Upper lobe of left lung (tissue), 6 donors: ENCODE measurements at regions not wholly inside any gene's neighbourhood (a gene's known extent, or its start where the extent isn't known, plus 50 kb on each side); places are given as distances from the start of the nearest gene placed in this dataset.
A peak's percentile ranks its signal among the peaks of the same experiment; 100 is the strongest.

ENCODE experiments used
- ATAC-seq, 2 donors: fragments of 200-7000 bp; cut with Tn5 transposase; one replicate each; pipeline ENCODE4 v1.9.1; 2022; ENCODE audit warnings: mild to moderate bottlenecking in 2 of 2, moderate library complexity in 2 of 2; ENCODE audit not compliant: low FRiP score in 2 of 2
- DNase-seq, 2 donors: peaks; one replicate each; pipeline ENCODE4 v3.0.0-alpha.2; 2019 to 2020
- H3K27ac ChIP-seq, 4 donors: fragments of 200-600 bp; sonication (generic); one replicate each; pipeline ENCODE4 v1.5.1; 2016 to 2019
- H3K27me3 ChIP-seq, 4 donors: fragments of 200-600 bp; sonication (generic); one replicate each; pipeline ENCODE4 v1.5.1; 2017 to 2019
- H3K36me3 ChIP-seq, 4 donors: fragments of 200-600 bp; sonication (generic); one replicate each; pipeline ENCODE4 v1.5.1; 2016 to 2019
- H3K4me1 ChIP-seq, 4 donors: fragments of 200-600 bp; sonication (generic); one replicate each; pipeline ENCODE4 v1.5.1; 2018 to 2019
- H3K4me3 ChIP-seq, 4 donors: fragments of 200-600 bp; sonication (generic); one replicate each; pipeline ENCODE4 v1.5.1; 2017 to 2019; ENCODE audit warnings: mild to moderate bottlenecking in 2 of 4, moderate library complexity in 1 of 4
- H3K9me3 ChIP-seq, 4 donors: fragments of 200-600 bp; sonication (generic); one replicate each; pipeline ENCODE4 v1.5.1; 2018 to 2019
- CTCF ChIP-seq, 6 experiments: fragments of 450-650 bp in 4 of 6; fragments of 200-600 bp in 2 of 6; sonication (generic) in 2 of 6; IDR thresholded peaks; one replicate each; pipeline ENCODE4 v1.5.1; 2016 to 2019; ENCODE audit warnings: antibody characterized with exemption in 6 of 6
- EP300 ChIP-seq, 4 donors: sonication (generic); formaldehyde crosslinking; IDR thresholded peaks; one replicate each; pipeline ENCODE4 v1.5.1; 2017; ENCODE audit warnings: antibody characterized with exemption in 4 of 4, control low read depth in 2 of 4
- POLR2A ChIP-seq, 4 donors: fragments of 450-650 bp; IDR thresholded peaks; one replicate each; pipeline ENCODE4 v1.5.1; 2016 to 2017; ENCODE audit warnings: antibody characterized with exemption in 4 of 4, mild to moderate bottlenecking in 2 of 4
- POLR2AphosphoS5 ChIP-seq, 2 donors: sonication (generic); formaldehyde crosslinking; IDR thresholded peaks; one replicate each; pipeline ENCODE4 v1.5.1; 2017; ENCODE audit warnings: antibody characterized with exemption in 2 of 2
- WGBS, 2 donors: methylation state at CpG; one replicate each; pipeline ENCODE4 v1.1.5; 2017 to 2018; 5-methylcytosine and 5-hydroxymethylcytosine counted together
- donor health status: DM: no; HTN: no; CAD: no; lungs with moderate emphysema.
- donor health status: DM: no; HTN: yes; CAD: no; lungs with severe emphysema.

DNA sequence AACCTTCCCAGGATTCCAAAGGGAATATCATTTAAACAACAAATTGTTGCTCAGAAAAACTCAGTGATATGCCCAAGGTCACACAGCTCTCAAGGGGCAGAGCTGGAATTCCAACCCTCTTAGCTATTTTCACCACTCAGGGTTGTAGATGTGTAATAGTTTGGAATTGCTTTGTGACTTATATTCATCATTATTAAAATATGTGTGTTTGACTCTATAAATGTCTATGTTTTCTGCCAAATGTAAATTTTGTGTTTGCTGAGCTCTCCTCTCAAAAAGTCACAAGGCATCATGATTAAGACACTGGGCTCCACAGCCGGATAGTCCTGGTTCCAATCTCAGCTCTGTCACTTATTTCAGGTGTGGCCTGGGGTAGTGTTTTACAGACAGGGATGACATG, 407.3 kb downstream of the TMEM135 start:
- Histone ChIP-seq H3K27me3 (no peaks in the 10 kb centered on the region), H3K4me1 (peaks cover 0 to 4% (median 0%) of the 10 kb centered on the region in 4 donors), H3K27ac (no peak overlapping the region), H3K9me3 (no peaks in the 10 kb centered on the region), H3K4me3 (no peak overlapping the region), H3K36me3 (no peaks in the 10 kb centered on the region)
- DNase-seq (no peak), ATAC-seq (peak in 1 of 2 donors; percentile 74)
- WGBS, 2 donors, result 76 to 79% methylated on average over 1 of the region's 1 CpG
- TF ChIP-seq POLR2A (IDR thresholded peaks at IDR 0.05) (no peak), CTCF (IDR thresholded peaks at IDR 0.05) (no peak), POLR2AphosphoS5 (IDR thresholded peaks at IDR 0.05) (no peak), EP300 (IDR thresholded peaks at IDR 0.05) (no peak)

DNA sequence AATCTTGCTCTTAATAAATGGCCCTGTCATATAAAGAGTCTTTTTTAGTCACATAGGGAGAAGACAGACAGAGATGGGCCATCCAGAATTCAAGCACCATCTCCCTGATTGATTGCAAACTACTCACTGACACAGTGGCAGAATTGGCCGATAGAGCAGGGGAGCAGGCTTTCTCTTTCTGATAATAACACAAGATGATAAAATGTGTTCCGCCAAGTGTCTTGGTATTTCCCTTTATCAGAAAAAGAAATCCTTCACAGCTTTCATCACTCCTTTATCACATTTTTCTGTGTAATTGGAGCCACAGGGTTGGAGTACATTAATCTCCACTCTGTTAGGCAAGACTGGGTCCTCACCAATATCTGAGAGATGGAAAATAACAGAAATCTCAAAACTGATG, 406.0 kb downstream of the TMEM135 start:
- Histone ChIP-seq H3K27ac (no peak overlapping the region), H3K36me3 (no peaks in the 10 kb centered on the region), H3K4me3 (no peak overlapping the region), H3K27me3 (no peaks in the 10 kb centered on the region), H3K4me1 (peaks cover 0 to 4% (median 0%) of the 10 kb centered on the region in 4 donors), H3K9me3 (no peaks in the 10 kb centered on the region)
- no peak for ATAC-seq
- no peak for DNase-seq
- TF ChIP-seq CTCF (IDR thresholded peaks at IDR 0.05), result no peak
- TF ChIP-seq POLR2A (IDR thresholded peaks at IDR 0.05), result no peak
- no peak for TF ChIP-seq POLR2AphosphoS5 (IDR thresholded peaks at IDR 0.05)
- TF ChIP-seq EP300 (IDR thresholded peaks at IDR 0.05), result no peak
- 44 to 61% methylated on average over 2 of the region's 2 CpGs for WGBS, 2 donors

- H3K27ac ChIP-seq, result no peak overlapping the region
Observed at GRCh38 chr11:87440076-87440770, 402.5 kb downstream of the TMEM135 start.

DNA sequence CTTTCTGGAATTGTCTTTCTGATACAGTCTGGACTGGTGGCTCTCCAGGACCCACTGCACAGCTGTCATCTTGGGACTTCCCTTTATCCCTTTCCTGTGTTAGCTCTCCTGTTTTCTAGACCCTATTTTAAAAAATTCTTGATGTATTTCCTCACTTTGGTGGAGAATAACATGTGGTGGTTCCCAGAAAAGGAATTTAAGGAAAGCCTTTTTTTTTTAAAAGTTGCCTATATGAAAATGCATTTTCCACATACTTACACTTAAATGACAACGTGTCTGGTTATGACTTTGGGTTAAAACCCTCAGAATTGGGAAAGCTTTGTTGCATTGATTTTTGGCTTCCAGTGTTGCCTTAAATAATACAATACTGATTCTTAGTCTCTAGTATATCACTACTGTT, 400.7 kb downstream of the TMEM135 start:
- peaks cover 0 to 4% (median 0%) of the 10 kb centered on the region in 4 donors for H3K4me1 ChIP-seq
- no peak overlapping the region for H3K27ac ChIP-seq
- H3K36me3 ChIP-seq, result no peaks in the 10 kb centered on the region
- no peaks in the 10 kb centered on the region for H3K9me3 ChIP-seq
- H3K27me3 ChIP-seq, result no peaks in the 10 kb centered on the region
- TF ChIP-seq POLR2A (IDR thresholded peaks at IDR 0.05), result no peak
- no peak for TF ChIP-seq EP300 (IDR thresholded peaks at IDR 0.05)
- TF ChIP-seq POLR2AphosphoS5 (IDR thresholded peaks at IDR 0.05), result no peak
- no peak for TF ChIP-seq CTCF (IDR thresholded peaks at IDR 0.05)
- DNase-seq (no peak), ATAC-seq (no peak)
- H3K4me3 ChIP-seq, result no peak overlapping the region
- WGBS, 2 donors, result 73 to 77% methylated on average over 1 of the region's 1 CpG

More at GRCh38 chr11:87440076-87440770, 402.5 kb downstream of the TMEM135 start:
- Histone ChIP-seq H3K4me1 (peaks cover 0 to 4% (median 0%) of the 10 kb centered on the region in 4 donors), H3K9me3 (no peaks in the 10 kb centered on the region), H3K4me3 (no peak overlapping the region), H3K36me3 (no peaks in the 10 kb centered on the region), H3K27me3 (no peaks in the 10 kb centered on the region)
- 65 to 73% methylated on average over 3 of the region's 3 CpGs for WGBS, 2 donors
- ATAC-seq (no peak), DNase-seq (no peak)
- TF ChIP-seq CTCF (IDR thresholded peaks at IDR 0.05), result no peak
- TF ChIP-seq POLR2AphosphoS5 (IDR thresholded peaks at IDR 0.05), result no peak
- TF ChIP-seq POLR2A (IDR thresholded peaks at IDR 0.05), result no peak
- TF ChIP-seq EP300 (IDR thresholded peaks at IDR 0.05), result no peak

DNA sequence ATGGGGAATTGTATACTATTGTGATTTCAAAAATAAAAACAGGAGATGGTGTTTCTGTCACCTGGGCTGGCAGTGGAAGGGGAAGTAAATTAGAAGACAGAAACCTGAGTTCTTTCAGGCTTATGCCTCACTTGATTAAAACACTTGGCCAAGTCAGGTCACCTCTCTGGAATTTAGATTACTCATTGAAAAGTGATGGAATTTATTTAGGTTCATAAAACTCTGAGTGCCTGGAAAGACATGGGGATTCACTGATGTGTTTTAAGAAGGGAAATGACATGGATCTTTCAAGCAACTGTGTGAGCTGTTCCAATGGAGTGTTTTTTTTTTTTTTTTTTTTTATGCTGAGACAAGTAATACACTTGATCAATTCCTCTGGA, 400.1 kb downstream of the TMEM135 start:
- Histone ChIP-seq H3K27me3 (no peaks in the 10 kb centered on the region), H3K36me3 (no peaks in the 10 kb centered on the region), H3K4me3 (no peak overlapping the region), H3K27ac (no peak overlapping the region), H3K4me1 (peaks cover 0 to 4% (median 0%) of the 10 kb centered on the region in 4 donors), H3K9me3 (no peaks in the 10 kb centered on the region)
- TF ChIP-seq POLR2AphosphoS5 (IDR thresholded peaks at IDR 0.05) (no peak), POLR2A (IDR thresholded peaks at IDR 0.05) (no peak), EP300 (IDR thresholded peaks at IDR 0.05) (no peak), CTCF (IDR thresholded peaks at IDR 0.05) (no peak)
- ATAC-seq (no peak), DNase-seq (no peak)
